HEK293 (cell line): ENCODE measurements at regions not wholly inside any gene's neighbourhood (a gene's known extent, or its start where the extent isn't known, plus 50 kb on each side); places are given as distances from the start of the nearest gene placed in this dataset.

Experiments used
- CTCF ChIA-PET: fragments of 350-600 bp; formaldehyde crosslinking; extraction: SDS; loops from one replicate; lab custom pipeline; 2021; ENCODE audit warnings: antibody characterized with exemption; lab: Yijun Ruan, JAX
- POLR2A ChIA-PET: fragments of 300-600 bp; formaldehyde crosslinking; extraction: SDS; loops from one replicate; lab custom pipeline; 2020; ENCODE audit warnings: antibody characterized with exemption, inconsistent platforms; lab: Yijun Ruan, JAX
- H3K27ac ChIP-seq: fragments of 200-500 bp; sonication (Bioruptor generic); 2 replicates; pipeline ENCODE4 v1.5.1; 2014; ENCODE audit warnings: low read depth, low read length, control low read depth, inconsistent platforms; ENCODE audit errors: extremely low read depth
- H3K36me3 ChIP-seq, 2 experiments: fragments of 200-500 bp in 1 of 2; sonication (Bioruptor generic) in 1 of 2; 1 replicate in 1 of 2; 2 replicates in 1 of 2; pipeline ENCODE4 v1.5.1; 2014 to 2017; ENCODE audit warnings: inconsistent platforms in 2 of 2, low read length in 2 of 2; ENCODE audit not compliant: control insufficient read depth in 2 of 2, insufficient read depth in 1 of 2
- H3K4me1 ChIP-seq: fragments of 200-500 bp; sonication (Bioruptor generic); 2 replicates; pipeline ENCODE4 v1.5.1; 2014; ENCODE audit warnings: mild to moderate bottlenecking, low read length, inconsistent platforms; ENCODE audit not compliant: control insufficient read depth, insufficient read depth
- H3K4me3 ChIP-seq: 2 replicates; pipeline ENCODE4 v1.5.1; 2011; ENCODE audit warnings: low read depth, mild to moderate bottlenecking, control low read depth, low read length, moderate library complexity
- H3K9me3 ChIP-seq: fragments of 200-500 bp; sonication (Bioruptor generic); 2 replicates; pipeline ENCODE4 v1.5.1; 2014; ENCODE audit warnings: low read depth, low read length, inconsistent platforms; ENCODE audit not compliant: control insufficient read depth, insufficient read depth
- BCL11A ChIP-seq: fragments of 450-650 bp; formaldehyde crosslinking; IDR thresholded peaks from 2 replicates; pipeline ENCODE4 v1.5.1; 2016; ENCODE audit warnings: low read depth, missing biosample characterization, missing genetic modification characterization
- EGR2 ChIP-seq: fragments of 450-650 bp; formaldehyde crosslinking; IDR thresholded peaks from 2 replicates; pipeline ENCODE4 v1.5.1; 2016; ENCODE audit warnings: low read depth, missing biosample characterization, missing genetic modification characterization
- HOXC10 ChIP-seq: sonication (generic); formaldehyde crosslinking; IDR thresholded peaks from 2 replicates; pipeline ENCODE4 v1.8.1; 2023; ENCODE audit warnings: mild to moderate bottlenecking, missing genetic modification reagents
- PRDM1 ChIP-seq: fragments of 450-650 bp; formaldehyde crosslinking; IDR thresholded peaks from 2 replicates; pipeline ENCODE4; 2016; ENCODE audit warnings: missing biosample characterization, missing genetic modification characterization
- SETDB1 ChIP-seq: IDR thresholded peaks from one replicate; pipeline ENCODE4 v1.6.1; 2017; ENCODE audit warnings: mild to moderate bottlenecking, low read length, moderate library complexity, mixed read lengths; ENCODE audit not compliant: insufficient read length
- ZBTB20 ChIP-seq: fragments of 450-650 bp; formaldehyde crosslinking; IDR thresholded peaks from 2 replicates; pipeline ENCODE4 v1.5.1; 2016; ENCODE audit warnings: missing biosample characterization, missing genetic modification characterization
- ZBTB8A ChIP-seq: fragments of 450-650 bp; formaldehyde crosslinking; IDR thresholded peaks from 2 replicates; pipeline ENCODE4 v1.5.1; 2016; ENCODE audit warnings: missing biosample characterization, missing genetic modification characterization
- ZFHX2 ChIP-seq: fragments of 450-650 bp; formaldehyde crosslinking; conservative IDR thresholded peaks from 2 replicates; pipeline ENCODE4 v1.5.1; 2016; ENCODE audit warnings: missing biosample characterization, missing genetic modification characterization
- ZNF169 ChIP-seq: fragments of 450-650 bp; formaldehyde crosslinking; IDR thresholded peaks from 2 replicates; pipeline ENCODE4 v1.5.1; 2016; ENCODE audit warnings: missing biosample characterization, missing genetic modification characterization
- ZNF24 ChIP-seq: fragments of 450-650 bp; formaldehyde crosslinking; IDR thresholded peaks from 2 replicates; pipeline ENCODE4 v1.5.1; 2016; ENCODE audit warnings: missing biosample characterization, missing genetic modification characterization
- ZNF266 ChIP-seq: fragments of 450-650 bp; formaldehyde crosslinking; IDR thresholded peaks from 2 replicates; pipeline ENCODE4 v1.5.1; 2016; ENCODE audit warnings: missing biosample characterization, missing genetic modification characterization, low read depth
- ZNF274 ChIP-seq, 2 experiments: fragments of 200-500 bp in 1 of 2; fragments of 450-650 bp in 1 of 2; sonication (Bioruptor generic) in 1 of 2; formaldehyde crosslinking in 1 of 2; IDR thresholded peaks; 2 replicates each; pipeline versions ENCODE4 v1.5.1 to v1.6.1; 2014 to 2016; ENCODE audit warnings: borderline replicate concordance in 1 of 2, inconsistent platforms in 1 of 2, low read length in 1 of 2, missing biosample characterization in 1 of 2, missing genetic modification characterization in 1 of 2
- ZNF366 ChIP-seq: fragments of 450-650 bp; formaldehyde crosslinking; conservative IDR thresholded peaks from 2 replicates; pipeline ENCODE4 v1.5.1; 2016; ENCODE audit warnings: missing biosample characterization, missing genetic modification characterization
- ZNF391 ChIP-seq: fragments of 450-650 bp; formaldehyde crosslinking; IDR thresholded peaks from 2 replicates; pipeline ENCODE4 v1.5.1; 2016; ENCODE audit warnings: low read depth, missing biosample characterization, missing genetic modification characterization, borderline replicate concordance
- ZNF426 ChIP-seq: fragments of 450-650 bp; formaldehyde crosslinking; IDR thresholded peaks from 2 replicates; pipeline ENCODE4 v1.5.1; 2017; ENCODE audit warnings: missing biosample characterization, missing genetic modification characterization, mild to moderate bottlenecking, inconsistent platforms, moderate library complexity
- ZNF510 ChIP-seq: fragments of 450-650 bp; formaldehyde crosslinking; IDR thresholded peaks from 2 replicates; pipeline ENCODE4 v1.5.1; 2018; ENCODE audit warnings: mild to moderate bottlenecking, missing genetic modification characterization, missing biosample characterization; ENCODE audit not compliant: insufficient replicate concordance
- ZNF561 ChIP-seq: fragments of 450-650 bp; IDR thresholded peaks from 2 replicates; pipeline ENCODE4 v1.5.1; 2018; ENCODE audit warnings: missing biosample characterization, missing genetic modification characterization, borderline replicate concordance
- ZNF624 ChIP-seq: fragments of 450-650 bp; formaldehyde crosslinking; IDR thresholded peaks from 2 replicates; pipeline ENCODE4 v1.5.1; 2017; ENCODE audit warnings: missing biosample characterization, missing genetic modification characterization
- ZSCAN16 ChIP-seq: fragments of 450-650 bp; formaldehyde crosslinking; IDR thresholded peaks from 2 replicates; pipeline ENCODE4 v1.5.1; 2016; ENCODE audit warnings: missing biosample characterization, missing genetic modification characterization
- TF ChIP-seq, protein P1 (sequence below): fragments of 450-650 bp; formaldehyde crosslinking; IDR thresholded peaks from 2 replicates; pipeline ENCODE4 v1.5.1; 2016; ENCODE audit warnings: missing biosample characterization, missing genetic modification characterization, borderline replicate concordance
- TF ChIP-seq, protein P2 (sequence below): fragments of 450-650 bp; formaldehyde crosslinking; IDR thresholded peaks from 2 replicates; pipeline ENCODE4 v1.5.1; 2016; ENCODE audit warnings: missing biosample characterization, missing genetic modification characterization
- TF ChIP-seq, protein P3 (sequence below): fragments of 450-650 bp; formaldehyde crosslinking; IDR thresholded peaks from 2 replicates; pipeline ENCODE4 v1.5.1; 2016; ENCODE audit warnings: missing biosample characterization, missing genetic modification characterization
- TF ChIP-seq, protein P4 (sequence below): fragments of 450-650 bp; formaldehyde crosslinking; IDR thresholded peaks from 2 replicates; pipeline ENCODE4 v1.5.1; 2016; ENCODE audit warnings: missing biosample characterization, missing genetic modification characterization
- TF ChIP-seq, protein P5 (sequence below): fragments of 450-650 bp; formaldehyde crosslinking; IDR thresholded peaks from 2 replicates; pipeline ENCODE4 v1.5.1; 2016; ENCODE audit warnings: missing biosample characterization, missing genetic modification characterization, low read depth
- TF ChIP-seq, protein P6 (sequence below): fragments of 450-650 bp; formaldehyde crosslinking; IDR thresholded peaks from 2 replicates; pipeline ENCODE4 v1.5.1; 2016; ENCODE audit warnings: missing biosample characterization, missing genetic modification characterization
- TF ChIP-seq, protein P7 (sequence below): sonication (generic); formaldehyde crosslinking; IDR thresholded peaks from 2 replicates; pipeline ENCODE4 v1.8.1; 2022; ENCODE audit warnings: mild to moderate bottlenecking, moderate library complexity, missing genetic modification reagents

DNA sequence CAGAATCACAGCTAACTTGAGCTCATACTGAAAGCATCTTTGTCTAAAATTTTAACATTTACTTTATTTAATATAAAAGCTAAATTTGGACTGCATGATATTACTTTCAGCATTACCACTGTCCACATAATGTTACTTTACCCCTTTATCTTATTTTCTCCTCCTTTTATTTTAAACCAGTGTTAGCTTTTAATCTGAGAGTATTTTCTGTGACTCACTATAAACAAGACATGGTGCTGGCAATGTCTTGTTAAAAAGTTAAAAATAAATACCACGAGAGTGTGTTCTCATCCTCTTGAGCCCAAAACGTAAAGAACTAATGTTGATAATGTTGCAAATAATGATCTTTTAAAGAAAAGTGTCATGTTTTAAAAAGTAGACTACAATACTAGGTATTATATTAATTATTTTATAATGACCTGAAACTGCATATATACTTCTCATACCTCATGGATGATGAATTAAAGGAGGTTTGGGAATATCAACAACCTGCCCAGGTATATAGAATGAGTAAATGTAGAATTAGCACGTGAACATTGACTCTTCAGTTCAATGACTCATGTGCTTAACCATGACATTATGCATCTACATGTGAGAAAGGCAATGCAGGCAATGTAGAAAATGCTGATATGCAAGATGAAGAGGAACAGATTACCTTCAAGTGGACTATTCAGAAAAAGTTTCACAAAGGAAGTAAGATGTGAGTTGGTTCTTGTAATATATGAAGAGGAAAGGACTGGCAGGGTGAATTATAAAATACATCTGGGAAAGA is 454.1 kb upstream of the ADGRL3 start:
- Histone ChIP-seq H3K4me1 (no peaks in the 10 kb centered on the region), H3K4me3 (no peak overlapping the region), H3K27ac (no peak overlapping the region), H3K9me3 (no peaks in the 10 kb centered on the region), H3K36me3 (no peaks in the 10 kb centered on the region)
- TF ChIP-seq EGR2 (tag by site-specific recombination) (no peak), PRDM1 (tag by site-specific recombination) (no peak), ZNF561 (tag by site-specific recombination) (no peak), ZFHX2 (tag by site-specific recombination) (no peak), ZNF266 (tag by site-specific recombination) (no peak), ZNF391 (tag by site-specific recombination) (no peak), ZSCAN16 (no peak), ZNF510 (tag by site-specific recombination) (no peak), HOXC10 (CRISPR knock-in tag) (no peak), BCL11A (tag by site-specific recombination) (no peak), ZNF169 (no peak), ZBTB8A (tag by site-specific recombination) (no peak)
- TF ChIP-seq, protein P1, sequence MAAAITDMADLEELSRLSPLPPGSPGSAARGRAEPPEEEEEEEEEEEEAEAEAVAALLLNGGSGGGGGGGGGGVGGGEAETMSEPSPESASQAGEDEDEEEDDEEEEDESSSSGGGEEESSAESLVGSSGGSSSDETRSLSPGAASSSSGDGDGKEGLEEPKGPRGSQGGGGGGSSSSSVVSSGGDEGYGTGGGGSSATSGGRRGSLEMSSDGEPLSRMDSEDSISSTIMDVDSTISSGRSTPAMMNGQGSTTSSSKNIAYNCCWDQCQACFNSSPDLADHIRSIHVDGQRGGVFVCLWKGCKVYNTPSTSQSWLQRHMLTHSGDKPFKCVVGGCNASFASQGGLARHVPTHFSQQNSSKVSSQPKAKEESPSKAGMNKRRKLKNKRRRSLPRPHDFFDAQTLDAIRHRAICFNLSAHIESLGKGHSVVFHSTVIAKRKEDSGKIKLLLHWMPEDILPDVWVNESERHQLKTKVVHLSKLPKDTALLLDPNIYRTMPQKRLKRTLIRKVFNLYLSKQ: no peak
- TF ChIP-seq, protein P2, sequence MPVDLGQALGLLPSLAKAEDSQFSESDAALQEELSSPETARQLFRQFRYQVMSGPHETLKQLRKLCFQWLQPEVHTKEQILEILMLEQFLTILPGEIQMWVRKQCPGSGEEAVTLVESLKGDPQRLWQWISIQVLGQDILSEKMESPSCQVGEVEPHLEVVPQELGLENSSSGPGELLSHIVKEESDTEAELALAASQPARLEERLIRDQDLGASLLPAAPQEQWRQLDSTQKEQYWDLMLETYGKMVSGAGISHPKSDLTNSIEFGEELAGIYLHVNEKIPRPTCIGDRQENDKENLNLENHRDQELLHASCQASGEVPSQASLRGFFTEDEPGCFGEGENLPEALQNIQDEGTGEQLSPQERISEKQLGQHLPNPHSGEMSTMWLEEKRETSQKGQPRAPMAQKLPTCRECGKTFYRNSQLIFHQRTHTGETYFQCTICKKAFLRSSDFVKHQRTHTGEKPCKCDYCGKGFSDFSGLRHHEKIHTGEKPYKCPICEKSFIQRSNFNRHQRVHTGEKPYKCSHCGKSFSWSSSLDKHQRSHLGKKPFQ: no peak
- ChIA-PET CTCF (interaction anchor here (0.6 to 0.7 kb wide), 2 partner anchors 21 to 452 kb away, joined by 3 to 4 read pairs; no protein-coding TSS in a partner anchor), POLR2A (no interaction called here)

DNA sequence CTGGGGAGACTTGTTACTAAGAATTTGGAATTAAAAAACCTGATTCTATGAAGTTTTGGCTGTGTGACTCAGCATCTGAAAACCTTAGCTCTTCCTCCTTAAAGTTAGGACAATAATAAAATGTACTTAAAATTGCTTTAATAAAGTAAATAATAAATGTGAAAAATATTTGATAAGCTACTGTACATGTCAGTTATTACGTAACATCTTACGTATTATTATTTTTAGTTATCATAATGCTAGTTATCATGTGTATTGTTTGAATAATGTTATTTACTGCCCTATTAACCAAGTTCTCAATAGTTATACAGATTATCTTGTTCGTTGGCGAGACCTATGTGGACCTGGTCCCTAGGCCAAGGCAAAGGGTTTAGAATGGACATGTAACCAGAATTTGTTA is 449.2 kb upstream of the ADGRL3 start:
- H3K36me3 ChIP-seq: no peaks in the 10 kb centered on the region
- POLR2A ChIA-PET: no interaction called here
- H3K4me1 ChIP-seq: no peaks in the 10 kb centered on the region
- H3K9me3 ChIP-seq: no peaks in the 10 kb centered on the region
- no peak overlapping the region for H3K27ac ChIP-seq
- CTCF ChIA-PET: no interaction called here
- no peak overlapping the region for H3K4me3 ChIP-seq
- TF ChIP-seq, protein P3, sequence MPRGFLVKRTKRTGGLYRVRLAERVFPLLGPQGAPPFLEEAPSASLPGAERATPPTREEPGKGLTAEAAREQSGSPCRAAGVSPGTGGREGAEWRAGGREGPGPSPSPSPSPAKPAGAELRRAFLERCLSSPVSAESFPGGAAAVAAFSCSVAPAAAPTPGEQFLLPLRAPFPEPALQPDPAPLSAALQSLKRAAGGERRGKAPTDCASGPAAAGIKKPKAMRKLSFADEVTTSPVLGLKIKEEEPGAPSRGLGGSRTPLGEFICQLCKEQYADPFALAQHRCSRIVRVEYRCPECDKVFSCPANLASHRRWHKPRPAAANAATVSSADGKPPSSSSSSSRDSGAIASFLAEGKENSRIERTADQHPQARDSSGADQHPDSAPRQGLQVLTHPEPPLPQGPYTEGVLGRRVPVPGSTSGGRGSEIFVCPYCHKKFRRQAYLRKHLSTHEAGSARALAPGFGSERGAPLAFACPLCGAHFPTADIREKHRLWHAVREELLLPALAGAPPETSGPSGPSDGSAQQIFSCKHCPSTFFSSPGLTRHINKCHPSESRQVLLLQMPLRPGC (tag by site-specific recombination): no peak
- TF ChIP-seq, protein P4, sequence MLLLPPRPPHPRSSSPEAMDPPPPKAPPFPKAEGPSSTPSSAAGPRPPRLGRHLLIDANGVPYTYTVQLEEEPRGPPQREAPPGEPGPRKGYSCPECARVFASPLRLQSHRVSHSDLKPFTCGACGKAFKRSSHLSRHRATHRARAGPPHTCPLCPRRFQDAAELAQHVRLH: no peak
- TF ChIP-seq ZNF426 (tag by site-specific recombination): no peak
- TF ChIP-seq ZNF274 (IDR thresholded peaks at IDR 0.05; ENCODE audit: low read length): no peak
- no peak for TF ChIP-seq ZNF274 (tag by site-specific recombination; IDR thresholded peaks at IDR 0.05; ENCODE audit: borderline replicate concordance)
- no peak for TF ChIP-seq HOXC10 (CRISPR knock-in tag)
- no peak for TF ChIP-seq ZNF624 (tag by site-specific recombination)
- TF ChIP-seq, protein P5, sequence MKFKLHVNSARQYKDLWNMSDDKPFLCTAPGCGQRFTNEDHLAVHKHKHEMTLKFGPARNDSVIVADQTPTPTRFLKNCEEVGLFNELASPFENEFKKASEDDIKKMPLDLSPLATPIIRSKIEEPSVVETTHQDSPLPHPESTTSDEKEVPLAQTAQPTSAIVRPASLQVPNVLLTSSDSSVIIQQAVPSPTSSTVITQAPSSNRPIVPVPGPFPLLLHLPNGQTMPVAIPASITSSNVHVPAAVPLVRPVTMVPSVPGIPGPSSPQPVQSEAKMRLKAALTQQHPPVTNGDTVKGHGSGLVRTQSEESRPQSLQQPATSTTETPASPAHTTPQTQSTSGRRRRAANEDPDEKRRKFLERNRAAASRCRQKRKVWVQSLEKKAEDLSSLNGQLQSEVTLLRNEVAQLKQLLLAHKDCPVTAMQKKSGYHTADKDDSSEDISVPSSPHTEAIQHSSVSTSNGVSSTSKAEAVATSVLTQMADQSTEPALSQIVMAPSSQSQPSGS (tag by site-specific recombination): no peak
- TF ChIP-seq ZNF366 (tag by site-specific recombination): no peak
- no peak for TF ChIP-seq SETDB1
- no peak for TF ChIP-seq ZNF24
- TF ChIP-seq, protein P6, sequence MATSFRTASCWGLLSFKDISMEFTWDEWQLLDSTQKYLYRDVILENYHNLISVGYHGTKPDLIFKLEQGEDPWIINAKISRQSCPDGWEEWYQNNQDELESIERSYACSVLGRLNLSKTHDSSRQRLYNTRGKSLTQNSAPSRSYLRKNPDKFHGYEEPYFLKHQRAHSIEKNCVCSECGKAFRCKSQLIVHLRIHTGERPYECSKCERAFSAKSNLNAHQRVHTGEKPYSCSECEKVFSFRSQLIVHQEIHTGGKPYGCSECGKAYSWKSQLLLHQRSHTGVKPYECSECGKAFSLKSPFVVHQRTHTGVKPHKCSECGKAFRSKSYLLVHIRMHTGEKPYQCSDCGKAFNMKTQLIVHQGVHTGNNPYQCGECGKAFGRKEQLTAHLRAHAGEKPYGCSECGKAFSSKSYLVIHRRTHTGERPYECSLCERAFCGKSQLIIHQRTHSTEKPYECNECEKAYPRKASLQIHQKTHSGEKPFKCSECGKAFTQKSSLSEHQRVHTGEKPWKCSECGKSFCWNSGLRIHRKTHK (tag by site-specific recombination): no peak
- TF ChIP-seq, protein P7, sequence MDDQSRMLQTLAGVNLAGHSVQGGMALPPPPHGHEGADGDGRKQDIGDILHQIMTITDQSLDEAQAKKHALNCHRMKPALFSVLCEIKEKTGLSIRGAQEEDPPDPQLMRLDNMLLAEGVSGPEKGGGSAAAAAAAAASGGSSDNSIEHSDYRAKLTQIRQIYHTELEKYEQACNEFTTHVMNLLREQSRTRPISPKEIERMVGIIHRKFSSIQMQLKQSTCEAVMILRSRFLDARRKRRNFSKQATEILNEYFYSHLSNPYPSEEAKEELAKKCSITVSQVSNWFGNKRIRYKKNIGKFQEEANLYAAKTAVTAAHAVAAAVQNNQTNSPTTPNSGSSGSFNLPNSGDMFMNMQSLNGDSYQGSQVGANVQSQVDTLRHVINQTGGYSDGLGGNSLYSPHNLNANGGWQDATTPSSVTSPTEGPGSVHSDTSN: no peak
- no peak for TF ChIP-seq ZBTB20 (tag by site-specific recombination)
